Central memory CD8-positive, alpha-beta T cell (primary cell): ENCODE measurements at regions not wholly inside any gene's neighbourhood (a gene's known extent, or its start where the extent isn't known, plus 50 kb on each side); places are given as distances from the start of the nearest gene placed in this dataset.
"Not testable (repeated sequence)": the region's sequence is repeated elsewhere in the genome, so short reads cannot be mapped to it uniquely, and the experiment has no call there.

Experiments used
- ATAC-seq: fragments of 150-1000 bp; cut with Tn5 transposase; replicated peaks from 2 replicates; pipeline ENCODE4 v1.10.0; 2022; ENCODE audit warnings: mild to moderate bottlenecking, moderate FRiP score, moderate number of reproducible peaks; ENCODE audit not compliant: poor library complexity, severe bottlenecking; ENCODE audit errors: extremely low read depth
- DNase-seq, 2 donors: peaks; one replicate each; pipeline ENCODE4 v3.0.0; 2021; ENCODE audit warnings: low spot score in 2 of 2
- H3K27ac Mint-ChIP-seq: one replicate; pipeline ENCODE4 v1.8.0; 2022; ENCODE audit warnings: low read depth, mild to moderate bottlenecking, moderate library complexity, mixed read lengths
- H3K27me3 Mint-ChIP-seq: one replicate; pipeline ENCODE4 v1.8.0; 2022; ENCODE audit warnings: mixed read lengths
- H3K36me3 Mint-ChIP-seq: one replicate; pipeline ENCODE4 v1.8.0; 2022; ENCODE audit warnings: mild to moderate bottlenecking, moderate library complexity, mixed read lengths; ENCODE audit not compliant: insufficient read depth
- H3K4me1 Mint-ChIP-seq: one replicate; pipeline ENCODE4 v1.8.0; 2022; ENCODE audit warnings: mixed read lengths
- H3K4me3 Mint-ChIP-seq: one replicate; pipeline ENCODE4 v1.8.0; 2022; ENCODE audit warnings: mild to moderate bottlenecking, moderate library complexity, mixed read lengths
- H3K9me3 Mint-ChIP-seq: one replicate; pipeline ENCODE4 v1.8.0; 2022; ENCODE audit warnings: mixed read lengths

DNA sequence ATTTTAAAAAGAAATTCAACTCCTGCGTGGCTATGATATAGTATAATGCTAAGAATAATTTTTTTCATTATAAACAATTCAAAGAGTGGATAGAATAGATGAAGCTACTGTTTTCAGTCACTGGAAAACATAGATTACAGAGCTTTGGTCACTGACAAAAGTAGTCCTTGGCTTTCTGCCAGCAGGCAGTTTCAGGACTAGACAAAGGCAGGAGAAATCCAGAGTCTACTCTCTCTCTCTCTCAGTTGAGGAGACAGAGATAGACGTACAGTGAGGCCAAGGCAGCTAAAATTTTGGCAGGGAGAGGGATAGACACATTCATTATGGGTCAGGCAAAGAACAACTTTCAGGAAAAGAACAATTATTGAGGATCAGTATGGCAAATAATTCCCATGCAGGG is 491.4 kb upstream of the CRIM1 start:
- no peak for ATAC-seq
- Mint-ChIP-seq H3K4me3 (no peak overlapping the region), H3K36me3 (no peaks in the 10 kb centered on the region), H3K27ac (no peak overlapping the region), H3K4me1 (no peaks in the 10 kb centered on the region), H3K27me3 (peaks cover 33% of the 10 kb centered on the region), H3K9me3 (no peaks in the 10 kb centered on the region)
- DNase-seq = no peak

DNA sequence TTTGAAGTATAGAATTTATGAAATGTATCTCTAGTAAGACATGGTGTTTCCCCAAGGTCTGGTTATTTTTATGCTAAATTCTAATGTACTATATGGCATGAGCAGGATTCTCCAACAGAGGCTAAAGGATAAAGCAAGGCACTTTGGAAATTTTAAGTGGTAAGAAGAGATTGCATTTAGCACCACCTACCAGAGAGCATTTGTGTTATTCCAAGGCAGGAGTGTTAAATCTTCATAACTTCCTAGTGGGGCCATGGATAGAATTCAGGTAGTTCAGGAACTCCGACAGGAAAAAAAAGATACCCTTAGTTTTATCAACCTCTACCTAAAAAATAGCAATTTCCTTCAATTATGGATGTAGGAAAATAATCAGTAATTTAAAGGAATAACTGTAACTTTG is 497.4 kb upstream of the CRIM1 start:
- DNase-seq (no peak), ATAC-seq (no peak)
- Mint-ChIP-seq H3K27me3 (peaks cover 21% of the 10 kb centered on the region), H3K4me1 (no peaks in the 10 kb centered on the region), H3K27ac (no peak overlapping the region), H3K4me3 (no peak overlapping the region), H3K9me3 (no peaks in the 10 kb centered on the region), H3K36me3 (no peaks in the 10 kb centered on the region)

DNA sequence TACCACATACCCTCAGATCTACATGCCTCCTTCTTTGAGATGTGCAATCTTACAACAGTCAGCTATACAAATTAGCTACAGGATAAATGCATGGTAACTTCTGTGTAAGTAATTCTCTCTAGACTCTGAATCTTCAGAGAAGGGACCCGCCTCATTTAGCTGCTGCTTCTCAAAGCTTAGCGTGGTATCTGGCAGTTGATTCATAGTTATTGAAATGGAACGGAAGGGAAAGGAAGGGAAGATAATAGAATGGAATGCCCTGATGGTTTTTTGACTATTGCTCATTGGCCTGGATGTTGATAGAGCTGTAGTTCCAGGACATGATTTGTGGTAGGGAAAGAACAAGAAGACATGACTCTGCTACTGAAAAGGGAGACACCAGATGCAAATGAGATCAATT is 498.1 kb upstream of the CRIM1 start:
- no peak overlapping the region for H3K4me3 Mint-ChIP-seq
- H3K27ac Mint-ChIP-seq = no peak overlapping the region
- ATAC-seq = no peak

DNA sequence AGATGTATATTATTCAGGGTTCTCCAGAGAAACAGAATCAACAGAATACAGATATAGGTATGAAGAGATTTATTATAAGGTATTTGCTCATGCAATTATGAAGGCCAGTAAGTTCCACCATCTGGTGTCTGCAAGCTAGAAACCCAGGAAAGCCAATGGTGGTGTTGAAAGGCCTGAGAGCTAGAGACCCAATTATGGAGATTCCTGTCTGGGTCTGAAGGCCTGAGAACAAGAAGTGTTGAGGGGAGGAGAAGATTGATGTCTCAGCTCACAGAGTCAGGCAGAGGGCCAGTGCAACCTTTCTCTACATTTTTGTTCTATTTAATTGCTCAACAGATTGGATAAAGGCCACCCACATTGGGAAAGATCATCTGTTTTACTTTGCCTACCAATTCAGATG is 524.2 kb upstream of the CRIM1 start:
- Mint-ChIP-seq H3K27me3 (peaks cover 11% of the 10 kb centered on the region), H3K36me3 (no peaks in the 10 kb centered on the region), H3K27ac (no peak overlapping the region), H3K4me1 (no peaks in the 10 kb centered on the region), H3K9me3 (no peaks in the 10 kb centered on the region), H3K4me3 (no peak overlapping the region)
- ATAC-seq = no peak
- DNase-seq = no peak

More for the DNA sequence above, 498.1 kb upstream of the CRIM1 start:
- no peak for DNase-seq
- Mint-ChIP-seq H3K4me1 (no peaks in the 10 kb centered on the region), H3K9me3 (no peaks in the 10 kb centered on the region), H3K27me3 (peaks cover 19% of the 10 kb centered on the region), H3K36me3 (no peaks in the 10 kb centered on the region)

DNA sequence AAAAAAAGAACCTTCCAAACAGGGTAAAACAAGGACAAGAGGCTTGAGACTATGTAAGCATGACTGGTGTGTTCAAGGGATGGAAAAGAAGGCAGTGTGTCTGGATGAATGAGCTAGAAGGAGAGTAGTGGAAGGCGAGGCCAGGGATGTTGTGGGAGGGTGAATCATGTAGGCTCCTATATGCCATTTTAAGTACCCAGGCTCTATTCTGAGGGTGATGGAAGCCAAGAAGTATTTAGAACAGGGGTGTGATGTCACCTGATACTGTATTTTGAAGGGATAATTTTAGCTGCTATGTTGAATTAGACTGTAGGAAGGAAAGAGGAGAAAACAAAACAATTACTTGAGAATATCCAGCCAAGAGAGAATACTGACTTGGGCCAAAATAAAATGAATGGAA is 524.7 kb upstream of the CRIM1 start:
- ATAC-seq = no peak

DNA sequence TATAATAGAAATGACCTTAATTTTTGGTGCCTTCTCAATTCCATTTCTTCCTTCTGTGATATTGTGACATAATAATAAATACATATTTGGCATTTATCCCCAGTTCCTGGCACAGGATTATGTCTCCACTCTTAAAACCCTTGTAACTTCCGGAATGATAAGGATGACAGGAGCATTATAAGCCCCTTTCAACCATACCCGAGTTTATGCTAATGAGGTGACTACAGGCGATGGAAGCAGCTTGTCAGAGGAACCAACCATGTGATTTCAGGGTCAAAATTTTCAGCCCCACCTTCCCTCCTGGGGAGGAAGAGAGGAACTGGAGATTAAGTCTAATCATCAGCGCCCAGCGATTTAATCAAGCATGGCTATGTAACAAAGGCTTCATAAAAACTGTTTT is 528.5 kb upstream of the CRIM1 start:
- DNase-seq = no peak
- no peak overlapping the region for H3K4me3 Mint-ChIP-seq
- no peak for ATAC-seq
- H3K27me3 Mint-ChIP-seq = peaks cover 13% of the 10 kb centered on the region
- no peaks in the 10 kb centered on the region for H3K4me1 Mint-ChIP-seq
- H3K36me3 Mint-ChIP-seq = no peaks in the 10 kb centered on the region
- H3K9me3 Mint-ChIP-seq = no peaks in the 10 kb centered on the region
- no peak overlapping the region for H3K27ac Mint-ChIP-seq

More for the DNA sequence above, 524.7 kb upstream of the CRIM1 start:
- no peaks in the 10 kb centered on the region for H3K9me3 Mint-ChIP-seq
- H3K36me3 Mint-ChIP-seq = no peaks in the 10 kb centered on the region
- H3K27me3 Mint-ChIP-seq = peaks cover 11% of the 10 kb centered on the region
- H3K4me1 Mint-ChIP-seq = no peaks in the 10 kb centered on the region
- no peak for DNase-seq
- H3K4me3 Mint-ChIP-seq = no peak overlapping the region
- H3K27ac Mint-ChIP-seq = no peak overlapping the region

DNA sequence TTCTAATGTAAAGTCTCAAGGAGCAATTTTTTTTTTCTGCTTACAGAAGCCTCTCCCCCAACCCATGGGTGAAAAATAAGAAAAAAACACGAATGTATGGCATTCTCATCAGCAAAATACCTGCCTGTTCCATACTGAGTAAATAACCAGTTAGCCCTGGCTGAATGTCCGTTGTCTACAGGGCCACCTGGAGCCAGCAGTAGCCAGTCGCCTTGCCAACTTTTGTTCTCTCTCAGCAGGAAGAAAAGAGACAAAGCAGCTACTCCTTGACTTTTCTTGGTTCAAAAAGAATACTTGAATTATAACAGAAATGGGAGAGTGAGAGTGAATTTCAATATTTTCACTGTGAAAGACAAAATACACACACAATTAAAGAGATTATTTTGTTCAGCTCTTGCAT is 532.9 kb upstream of the CRIM1 start:
- no peak overlapping the region for H3K4me3 Mint-ChIP-seq
- no peaks in the 10 kb centered on the region for H3K4me1 Mint-ChIP-seq
- H3K9me3 Mint-ChIP-seq = no peaks in the 10 kb centered on the region
- ATAC-seq (no peak), DNase-seq (no peak)
- H3K36me3 Mint-ChIP-seq = no peaks in the 10 kb centered on the region
- H3K27ac Mint-ChIP-seq = no peak overlapping the region
- peaks cover 25% of the 10 kb centered on the region for H3K27me3 Mint-ChIP-seq

DNA sequence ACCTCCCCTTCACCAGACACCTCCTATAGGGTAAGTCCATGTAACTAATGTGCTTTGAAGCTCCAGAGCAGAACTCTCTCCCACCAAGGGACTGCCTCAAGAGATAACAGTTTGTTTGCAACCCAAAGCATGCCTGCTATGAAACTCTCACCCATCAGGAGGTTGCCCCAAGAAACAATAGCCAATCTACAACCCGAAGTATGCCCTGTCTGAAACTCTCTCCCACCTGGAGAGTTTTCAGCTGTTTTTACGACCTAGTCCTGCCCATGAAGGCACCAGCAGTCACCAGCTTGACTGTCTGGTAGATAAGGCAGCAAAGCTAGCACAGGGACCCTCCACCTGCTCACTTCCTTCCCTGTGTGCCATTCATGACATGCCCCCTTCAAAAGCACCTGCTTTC is 533.9 kb upstream of the CRIM1 start:
- no peak for DNase-seq
- Mint-ChIP-seq H3K4me1 (no peaks in the 10 kb centered on the region), H3K27me3 (peaks cover 35% of the 10 kb centered on the region), H3K36me3 (no peaks in the 10 kb centered on the region), H3K27ac (no peak overlapping the region), H3K9me3 (no peaks in the 10 kb centered on the region), H3K4me3 (no peak overlapping the region)
- ATAC-seq = no peak

DNA sequence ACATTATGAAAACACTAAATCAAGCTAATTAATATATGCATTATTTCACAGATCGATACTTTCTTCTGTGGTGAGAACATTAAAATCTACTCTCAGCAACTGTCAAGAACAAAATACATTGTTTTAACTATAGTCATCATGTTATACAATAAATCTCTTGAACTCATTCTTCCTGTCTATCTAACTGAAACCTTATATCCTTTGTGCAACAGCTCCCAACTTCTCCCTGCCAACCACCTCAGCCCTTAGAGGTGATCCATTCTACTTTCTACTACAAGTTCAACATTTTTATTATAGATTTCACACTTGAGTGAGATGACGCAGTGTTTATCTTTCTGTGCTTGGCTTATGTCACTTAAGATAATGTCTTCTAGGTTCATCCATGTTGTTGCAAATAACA is 535.2 kb upstream of the CRIM1 start:
- ATAC-seq (no peak), DNase-seq (no peak)
- Mint-ChIP-seq H3K27me3 (peaks cover 48% of the 10 kb centered on the region), H3K9me3 (no peaks in the 10 kb centered on the region), H3K4me3 (no peak overlapping the region), H3K27ac (no peak overlapping the region), H3K36me3 (no peaks in the 10 kb centered on the region), H3K4me1 (no peaks in the 10 kb centered on the region)

DNA sequence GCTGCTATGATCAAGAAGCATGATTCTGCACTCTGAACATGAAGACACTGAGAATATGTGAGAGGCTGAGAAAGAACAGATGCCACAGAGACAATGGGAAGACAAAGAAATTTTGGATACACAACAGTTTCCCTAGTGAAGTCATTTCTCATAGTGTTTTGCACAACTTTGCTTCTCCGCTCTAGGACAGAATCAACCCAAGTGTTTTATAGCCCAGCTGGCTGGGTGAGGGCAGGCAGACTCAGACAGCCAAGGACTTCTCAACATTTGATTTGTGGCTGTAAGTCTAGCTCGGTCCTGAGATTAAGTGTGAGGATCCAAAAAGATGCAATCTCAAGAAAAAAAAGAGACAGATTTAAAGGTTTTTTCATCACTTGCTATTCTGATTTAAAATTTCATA is 536.5 kb upstream of the CRIM1 start:
- DNase-seq = no peak
- no peaks in the 10 kb centered on the region for H3K4me1 Mint-ChIP-seq

DNA sequence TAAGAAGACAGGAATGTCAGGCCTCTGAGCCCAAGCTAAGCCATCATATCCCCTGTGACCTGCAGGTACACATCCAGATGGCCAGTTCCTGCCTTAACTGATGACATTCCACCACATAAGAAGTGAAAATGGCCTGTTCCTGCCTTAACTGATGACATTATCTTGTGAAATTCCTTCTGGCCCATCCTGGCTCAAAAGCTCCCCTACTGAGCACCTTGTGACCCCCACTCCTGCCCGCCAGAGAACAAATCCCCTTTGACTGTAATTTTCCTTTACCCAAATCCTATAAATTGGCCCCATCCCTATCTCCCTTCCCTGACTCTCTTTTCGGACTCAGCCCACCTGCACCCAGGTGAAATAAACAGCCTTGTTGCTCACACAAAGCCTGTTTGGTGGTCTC is 537.2 kb upstream of the CRIM1 start:
- H3K27ac Mint-ChIP-seq, H3K9me3 Mint-ChIP-seq, H3K36me3 Mint-ChIP-seq, H3K4me1 Mint-ChIP-seq, ATAC-seq, DNase-seq, H3K4me3 Mint-ChIP-seq: not testable (repeated sequence)
- H3K27me3 Mint-ChIP-seq = peaks cover 65% of the 10 kb centered on the region

More for the DNA sequence above, 536.5 kb upstream of the CRIM1 start:
- no peak for ATAC-seq
- Mint-ChIP-seq H3K27me3 (peaks cover 61% of the 10 kb centered on the region), H3K9me3 (no peaks in the 10 kb centered on the region), H3K36me3 (no peaks in the 10 kb centered on the region), H3K27ac (no peak overlapping the region), H3K4me3 (no peak overlapping the region)

DNA sequence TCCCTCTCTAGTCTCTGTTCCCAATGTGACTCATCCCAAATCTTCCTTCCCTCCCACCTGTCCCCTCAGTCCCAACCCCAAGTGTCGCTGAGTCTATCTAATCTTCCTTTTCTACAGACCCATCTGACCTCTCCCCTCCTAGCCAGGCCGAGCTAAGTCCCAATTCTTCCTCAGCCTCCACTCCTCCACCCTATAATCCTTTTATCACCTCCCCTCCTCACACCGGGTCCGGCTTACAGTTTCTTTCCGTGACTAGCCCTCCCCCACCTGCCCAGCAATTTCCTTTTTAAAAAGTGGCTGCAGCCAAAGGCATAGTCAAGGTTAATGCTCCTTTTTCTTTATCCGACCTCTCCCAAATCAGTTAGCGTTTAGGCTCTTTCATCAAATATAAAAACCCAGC is 541.0 kb upstream of the CRIM1 start:
- DNase-seq, H3K4me1 Mint-ChIP-seq, H3K9me3 Mint-ChIP-seq, H3K27ac Mint-ChIP-seq, H3K36me3 Mint-ChIP-seq, H3K4me3 Mint-ChIP-seq, ATAC-seq: not testable (repeated sequence)
- H3K27me3 Mint-ChIP-seq = peaks cover 61% of the 10 kb centered on the region

DNA sequence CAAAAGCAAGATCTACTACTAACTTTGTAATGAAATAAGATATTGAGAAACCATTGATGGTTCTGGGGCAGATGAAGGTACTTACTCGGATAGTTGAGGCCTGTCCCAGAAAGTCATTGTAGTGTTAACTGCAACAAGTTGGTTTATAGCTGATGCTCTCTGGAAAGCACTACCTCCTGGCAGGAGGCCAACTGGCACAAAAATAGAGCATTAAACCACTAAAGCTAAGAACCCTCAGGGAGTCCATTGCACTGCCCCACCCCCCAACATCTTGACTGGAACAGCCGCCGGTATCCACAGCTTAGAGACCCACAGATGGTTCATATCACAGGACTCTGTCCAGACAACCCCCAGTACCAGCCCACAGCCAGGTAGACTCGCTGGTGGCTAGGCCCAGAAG is 552.5 kb upstream of the CRIM1 start:
- no peaks in the 10 kb centered on the region for H3K36me3 Mint-ChIP-seq
- H3K4me3 Mint-ChIP-seq = no peak overlapping the region
- no peaks in the 10 kb centered on the region for H3K9me3 Mint-ChIP-seq
- peaks cover 28% of the 10 kb centered on the region for H3K27me3 Mint-ChIP-seq
- no peak for DNase-seq
- no peak overlapping the region for H3K27ac Mint-ChIP-seq
- no peaks in the 10 kb centered on the region for H3K4me1 Mint-ChIP-seq
- ATAC-seq = no peak

DNA sequence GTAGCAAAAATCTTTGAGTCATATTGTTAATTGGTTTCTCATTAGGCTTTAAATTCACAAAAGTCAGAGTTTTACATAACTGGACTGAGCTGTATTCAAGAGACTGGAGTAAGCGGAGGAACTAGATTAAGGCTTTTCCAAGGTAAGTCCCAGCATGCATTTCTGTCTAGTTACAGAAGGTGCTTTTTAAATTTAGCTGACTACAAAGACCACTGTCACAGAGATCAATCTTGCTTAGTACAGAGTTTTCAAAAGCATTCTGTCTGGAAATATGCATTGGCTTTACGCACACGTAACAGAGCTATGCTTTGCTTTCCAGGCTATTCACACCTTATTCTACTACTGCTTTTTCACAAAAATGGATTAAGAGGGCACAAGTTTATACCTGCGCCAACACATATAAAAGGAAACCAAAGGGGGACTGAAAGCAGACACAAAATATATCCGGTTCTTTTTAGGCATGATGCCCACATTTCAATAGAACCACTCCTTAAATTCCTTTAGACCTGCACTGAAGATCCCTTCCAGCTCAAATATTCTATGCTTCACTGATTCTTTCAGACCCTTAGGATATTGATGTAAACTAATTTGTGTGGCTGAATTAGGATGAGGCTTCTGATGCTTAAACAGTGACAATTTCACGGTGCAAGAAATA is 560.7 kb upstream of the CRIM1 start:
- Mint-ChIP-seq H3K4me1 (no peaks in the 10 kb centered on the region), H3K27ac (no peak overlapping the region), H3K36me3 (no peaks in the 10 kb centered on the region), H3K27me3 (peaks cover 39% of the 10 kb centered on the region), H3K9me3 (no peaks in the 10 kb centered on the region), H3K4me3 (no peak overlapping the region)
- no peak for DNase-seq
- no peak for ATAC-seq
